Endothelial cell of umbilical vein (primary cell): ENCODE measurements at regions not wholly inside any gene's neighbourhood (a gene's known extent, or its start where the extent isn't known, plus 50 kb on each side); places are given as distances from the start of the nearest gene placed in this dataset.
A peak's percentile ranks its signal among the peaks of the same experiment; 100 is the strongest.
"Not testable (repeated sequence)": the region's sequence is repeated elsewhere in the genome, so short reads cannot be mapped to it uniquely, and the experiment has no call there.

Source experiments
- BruUV-seq: library from RNA; stranded (reverse); fragments of 400-500 nt; replicated peaks from 2 replicates; lab custom pipeline; 2021; lab: Mats Ljungman, UMichigan
- CTCF ChIA-PET: fragments of 300-600, 350-600 bp; sonication (Branson Sonifier 250); formaldehyde crosslinking; loops from one replicate; lab custom pipeline; 2021; ENCODE audit warnings: antibody characterized with exemption, inconsistent platforms; lab: Charles Lee
- POLR2A ChIA-PET: fragments of 300-600, 350-600 bp; sonication (Branson Sonifier 250); formaldehyde crosslinking; loops from one replicate; lab custom pipeline; 2021; ENCODE audit warnings: antibody characterized with exemption, inconsistent platforms; lab: Charles Lee
- DNase-seq: peaks from one replicate; pipeline ENCODE4 v3.0.0-alpha.2; 2011; ENCODE audit warnings: low read depth, low spot score
- FAIRE-seq: peaks from 2 replicates; lab custom pipeline; 2011; peaks lifted over from hg19 to GRCh38; lab: Jason Lieb, UNC
- H2AFZ ChIP-seq: 2 replicates; pipeline ENCODE4 v1.6.0; 2012; ENCODE audit warnings: low read depth, low read length, control low read depth, inconsistent platforms
- H3K27ac ChIP-seq: 2 replicates; pipeline ENCODE4 v1.5.1; 2011; ENCODE audit warnings: low read depth, mild to moderate bottlenecking, control low read depth, low read length, moderate library complexity; ENCODE audit not compliant: insufficient read depth
- H3K27me3 ChIP-seq, 2 experiments: 2 replicates each; pipeline versions ENCODE4 v1.6.0 to v1.6.1; 2011; ENCODE audit warnings: low read length in 2 of 2, mixed read lengths in 1 of 2; ENCODE audit not compliant: control insufficient read depth in 2 of 2, insufficient read depth in 2 of 2
- H3K36me3 ChIP-seq, 2 experiments: 2 replicates in 1 of 2; 3 replicates in 1 of 2; pipeline ENCODE4 v1.5.1; 2011; ENCODE audit warnings: low read length in 2 of 2, mild to moderate bottlenecking in 1 of 2, moderate library complexity in 1 of 2; ENCODE audit not compliant: control insufficient read depth in 2 of 2, insufficient read depth in 2 of 2; ENCODE audit errors: extremely low read depth in 1 of 2
- H3K4me1 ChIP-seq: 3 replicates; pipeline ENCODE4 v1.5.1; 2011; ENCODE audit warnings: mild to moderate bottlenecking, low read length; ENCODE audit not compliant: control insufficient read depth, insufficient read depth; ENCODE audit errors: extremely low read depth
- H3K4me2 ChIP-seq: 2 replicates; pipeline ENCODE4 v1.6.1; 2011; ENCODE audit warnings: low read length, control low read depth, mixed read lengths; ENCODE audit not compliant: insufficient read depth
- H3K4me3 ChIP-seq, 3 experiments: fragments of 200-600 bp in 1 of 3; sonication (generic), shearing (Covaris generic) in 1 of 3; replicated peaks in 1 of 3; 2 replicates each; pipeline ENCODE4 v1.5.1; 2011 to 2016; ENCODE audit warnings: control low read depth in 3 of 3, low read length in 3 of 3, mild to moderate bottlenecking in 2 of 3, inconsistent platforms in 1 of 3, low read depth in 1 of 3, moderate library complexity in 1 of 3; ENCODE audit not compliant: insufficient read depth in 1 of 3
- H3K79me2 ChIP-seq: 2 replicates; pipeline ENCODE4 v1.6.0; 2012; ENCODE audit warnings: low read length, inconsistent platforms; ENCODE audit not compliant: control insufficient read depth, insufficient read depth
- H3K9ac ChIP-seq: replicated peaks from 2 replicates; pipeline ENCODE3; 2011; ENCODE audit warnings: low read length, control low read depth; ENCODE audit not compliant: insufficient read depth; ENCODE audit errors: extremely low read depth
- H3K9me1 ChIP-seq: replicated peaks from 3 replicates; pipeline ENCODE4 v1.6.0; 2011; ENCODE audit warnings: mild to moderate bottlenecking, low read length; ENCODE audit not compliant: control insufficient read depth, insufficient read depth; ENCODE audit errors: extremely low read depth
- H3K9me3 ChIP-seq: replicated peaks from 2 replicates; pipeline ENCODE4 v1.5.1; 2012; ENCODE audit warnings: low read length, inconsistent platforms; ENCODE audit not compliant: control insufficient read depth, insufficient read depth
- H4K20me1 ChIP-seq: replicated peaks from 2 replicates; pipeline ENCODE3; 2011; ENCODE audit warnings: mild to moderate bottlenecking, low read length; ENCODE audit not compliant: control insufficient read depth, insufficient read depth; ENCODE audit errors: extremely low read depth
- FOS ChIP-seq: IDR thresholded peaks from 2 replicates; pipeline ENCODE4 v1.6.1; 2011; ENCODE audit warnings: mild to moderate bottlenecking, low read length, moderate library complexity, borderline replicate concordance; ENCODE audit not compliant: insufficient read depth
- GATA2 ChIP-seq: IDR thresholded peaks from 2 replicates; pipeline ENCODE4 v1.7.0; 2011; ENCODE audit warnings: low read depth, mild to moderate bottlenecking, moderate library complexity, mixed read lengths, low read length; ENCODE audit not compliant: insufficient read length, insufficient read depth
- dilution Hi-C: fragments of 300-500 bp; cut with MboI; formaldehyde crosslinking; loops from one replicate; pipeline ENCODE4 v1.15.0; 2019; ENCODE audit warnings: low sequenced_read_pairs; ENCODE audit not compliant: extremely low pct_ligation_motif_present
- intact Hi-C: fragments of 100-400 bp; cut with micrococcal nuclease; formaldehyde crosslinking; loops from one replicate; pipeline ENCODE4 v1.10.0; 2022
- TF ChIP-seq, protein P1 (sequence below), 2 donors: IDR thresholded peaks; 1 replicate in 1 of 2; 2 replicates in 1 of 2; pipeline ENCODE4 v1.5.1; 2011; ENCODE audit warnings: low read length in 2 of 2, mild to moderate bottlenecking in 2 of 2, moderate library complexity in 2 of 2, control low read depth in 1 of 2, inconsistent platforms in 1 of 2, low read depth in 1 of 2; ENCODE audit not compliant: insufficient read depth in 1 of 2; ENCODE audit errors: extremely low read depth in 1 of 2
- TF ChIP-seq, protein P2 (sequence below): IDR thresholded peaks from 2 replicates; pipeline ENCODE4 v1.6.1; 2011; ENCODE audit not compliant: insufficient read depth, insufficient read length

DNA sequence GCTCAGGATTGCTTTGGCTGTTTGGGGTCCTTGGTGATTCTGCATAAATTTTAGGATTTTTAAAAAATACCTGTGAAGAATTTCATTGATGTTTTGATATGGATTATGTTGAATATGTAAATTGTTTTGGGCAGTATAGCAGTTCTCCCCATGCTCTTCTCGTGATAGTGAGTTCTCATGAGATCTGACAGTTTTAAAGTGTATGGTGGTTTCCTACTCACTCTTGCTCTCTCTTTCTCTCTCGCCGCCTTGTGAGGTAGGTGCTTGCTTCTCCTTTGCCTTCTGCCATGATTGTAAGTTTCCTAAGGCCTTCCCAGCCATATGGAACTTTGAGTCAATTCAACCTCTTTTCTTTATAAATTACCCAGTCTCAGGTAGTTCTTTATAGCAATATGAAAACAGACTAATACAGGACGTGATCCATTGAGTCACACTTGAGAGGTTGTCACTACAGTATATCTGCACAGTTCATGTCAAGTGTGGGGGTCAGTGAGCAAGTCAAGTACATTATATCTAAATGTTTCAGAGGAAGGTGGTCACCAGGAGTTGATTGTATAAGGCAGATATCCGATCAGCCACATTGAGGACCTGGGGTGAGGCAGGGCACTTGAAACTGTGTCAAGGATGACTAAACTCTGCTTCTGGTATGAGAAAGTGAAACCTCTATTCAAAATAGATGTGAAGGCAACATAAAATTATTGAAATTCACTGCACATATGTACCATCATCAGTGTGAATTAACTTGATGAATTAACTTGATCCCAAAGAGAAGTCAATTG, 70.7 kb upstream of the CCDC179 start:
- Histone ChIP-seq H2AFZ (no peak overlapping the region), H3K9me3 (no peaks in the 10 kb centered on the region), H3K79me2 (no peaks in the 10 kb centered on the region), H3K27me3 (no peaks in the 10 kb centered on the region), H3K4me2 (peak overlapping the region; percentile 57), H3K36me3 (no peaks in the 10 kb centered on the region), H3K4me1 (peaks cover 8% of the 10 kb centered on the region), H3K9me1 (no peaks in the 10 kb centered on the region), H3K9ac (no peak overlapping the region), H3K4me3 (no peak overlapping the region), H4K20me1 (no peaks in the 10 kb centered on the region), H3K27ac (no peak overlapping the region)
- dilution Hi-C loops: no loop called here
- TF ChIP-seq FOS: peak; percentile 8
- TF ChIP-seq, protein P1, sequence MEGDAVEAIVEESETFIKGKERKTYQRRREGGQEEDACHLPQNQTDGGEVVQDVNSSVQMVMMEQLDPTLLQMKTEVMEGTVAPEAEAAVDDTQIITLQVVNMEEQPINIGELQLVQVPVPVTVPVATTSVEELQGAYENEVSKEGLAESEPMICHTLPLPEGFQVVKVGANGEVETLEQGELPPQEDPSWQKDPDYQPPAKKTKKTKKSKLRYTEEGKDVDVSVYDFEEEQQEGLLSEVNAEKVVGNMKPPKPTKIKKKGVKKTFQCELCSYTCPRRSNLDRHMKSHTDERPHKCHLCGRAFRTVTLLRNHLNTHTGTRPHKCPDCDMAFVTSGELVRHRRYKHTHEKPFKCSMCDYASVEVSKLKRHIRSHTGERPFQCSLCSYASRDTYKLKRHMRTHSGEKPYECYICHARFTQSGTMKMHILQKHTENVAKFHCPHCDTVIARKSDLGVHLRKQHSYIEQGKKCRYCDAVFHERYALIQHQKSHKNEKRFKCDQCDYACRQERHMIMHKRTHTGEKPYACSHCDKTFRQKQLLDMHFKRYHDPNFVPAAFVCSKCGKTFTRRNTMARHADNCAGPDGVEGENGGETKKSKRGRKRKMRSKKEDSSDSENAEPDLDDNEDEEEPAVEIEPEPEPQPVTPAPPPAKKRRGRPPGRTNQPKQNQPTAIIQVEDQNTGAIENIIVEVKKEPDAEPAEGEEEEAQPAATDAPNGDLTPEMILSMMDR (IDR thresholded peaks at IDR 0.05; ENCODE audit: extremely low read depth in 1 of 2, insufficient read depth in 1 of 2, low read depth in 1 of 2, low read length in 2 of 2): no peak
- TF ChIP-seq GATA2: peak; percentile 59
- CTCF ChIA-PET: interaction anchor here (1.0 to 1.4 kb wide), 3 partner anchors 10 to 1200 kb away, joined by 3 to 6 read pairs (median 3); no protein-coding TSS in a partner anchor
- intact Hi-C loops: no loop called here
- POLR2A ChIA-PET: no interaction called here
- BruUV-seq: no TSS peak
- FAIRE-seq: peak; percentile 68
- DNase-seq: peak; percentile 60

DNA sequence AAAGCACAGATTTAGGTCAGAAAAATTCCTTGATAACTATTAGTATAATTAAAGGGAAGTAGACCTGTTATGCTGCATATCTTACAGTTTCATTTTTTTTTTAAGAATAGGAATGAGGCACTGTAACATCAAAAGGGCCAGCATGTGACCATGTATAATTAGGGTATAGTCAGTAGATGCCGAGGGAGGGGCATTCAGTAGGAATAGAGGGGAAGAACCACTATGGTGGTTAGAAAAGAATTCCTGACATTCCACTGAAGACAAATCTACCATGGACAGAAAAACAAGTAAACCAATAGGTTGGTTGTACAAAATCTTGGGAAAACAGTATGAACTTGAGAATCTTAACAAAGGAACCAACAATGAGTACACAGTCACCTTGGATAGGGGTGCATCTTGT, 78.4 kb upstream of the CCDC179 start:
- no peak overlapping the region for H3K9ac ChIP-seq
- H3K4me3 ChIP-seq: no peak overlapping the region
- H3K79me2 ChIP-seq: no peaks in the 10 kb centered on the region
- FAIRE-seq (no peak), DNase-seq (no peak)
- no peak overlapping the region for H3K27ac ChIP-seq
- POLR2A ChIA-PET: no interaction called here
- intact Hi-C loops: no loop called here
- no TSS peak for BruUV-seq
- CTCF ChIA-PET: interaction anchor here (1.2 to 1.7 kb wide), 2 partner anchors 13 to 16 kb away, joined by 3 read pairs; no protein-coding TSS in a partner anchor
- H3K9me1 ChIP-seq: no peaks in the 10 kb centered on the region
- no peaks in the 10 kb centered on the region for H3K4me1 ChIP-seq
- no peak overlapping the region for H3K4me2 ChIP-seq
- H3K36me3 ChIP-seq: no peaks in the 10 kb centered on the region
- dilution Hi-C loops: no loop called here
- TF ChIP-seq, protein P2, sequence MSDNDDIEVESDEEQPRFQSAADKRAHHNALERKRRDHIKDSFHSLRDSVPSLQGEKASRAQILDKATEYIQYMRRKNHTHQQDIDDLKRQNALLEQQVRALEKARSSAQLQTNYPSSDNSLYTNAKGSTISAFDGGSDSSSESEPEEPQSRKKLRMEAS: no peak
- H4K20me1 ChIP-seq: no peaks in the 10 kb centered on the region
- no peaks in the 10 kb centered on the region for H3K9me3 ChIP-seq
- no peak overlapping the region for H2AFZ ChIP-seq
- no peaks in the 10 kb centered on the region for H3K27me3 ChIP-seq

DNA sequence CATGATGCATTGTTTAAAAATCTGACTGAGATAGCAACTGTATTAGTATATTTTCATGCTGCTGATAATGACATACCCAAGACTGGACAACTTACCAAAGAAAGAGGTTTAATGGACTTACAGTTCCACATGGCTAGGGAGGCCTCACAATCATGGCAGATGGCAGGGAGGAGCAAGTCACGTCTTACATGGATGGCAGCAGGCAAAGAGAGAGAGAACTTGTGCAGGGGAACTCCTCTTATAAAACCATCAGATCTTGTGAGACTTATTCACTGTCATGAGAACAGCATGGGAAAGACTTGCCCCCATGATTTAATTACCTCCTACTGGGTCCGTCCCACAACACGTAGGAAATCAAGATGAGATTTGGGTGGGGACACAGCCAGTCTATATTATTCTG, 81.3 kb upstream of the CCDC179 start:
- H3K9me3 ChIP-seq, H3K4me1 ChIP-seq, H3K9ac ChIP-seq, H3K79me2 ChIP-seq, DNase-seq, H3K4me3 ChIP-seq, CTCF ChIA-PET, BruUV-seq, H3K27me3 ChIP-seq, H2AFZ ChIP-seq, FAIRE-seq, H4K20me1 ChIP-seq, POLR2A ChIA-PET, H3K36me3 ChIP-seq, dilution Hi-C loops, H3K27ac ChIP-seq, H3K4me2 ChIP-seq, intact Hi-C loops, H3K9me1 ChIP-seq: not testable (repeated sequence)
